Raji (cell line): ENCODE measurements at regions not wholly inside any gene's neighbourhood (a gene's known extent, or its start where the extent isn't known, plus 50 kb on each side); places are given as distances from the start of the nearest gene placed in this dataset.

Experiments
- POLR2A ChIP-seq: IDR thresholded peaks from 2 replicates; pipeline ENCODE4 v1.6.1; 2011; ENCODE audit warnings: low read depth, low read length, control low read depth; ENCODE audit not compliant: insufficient read depth

DNA sequence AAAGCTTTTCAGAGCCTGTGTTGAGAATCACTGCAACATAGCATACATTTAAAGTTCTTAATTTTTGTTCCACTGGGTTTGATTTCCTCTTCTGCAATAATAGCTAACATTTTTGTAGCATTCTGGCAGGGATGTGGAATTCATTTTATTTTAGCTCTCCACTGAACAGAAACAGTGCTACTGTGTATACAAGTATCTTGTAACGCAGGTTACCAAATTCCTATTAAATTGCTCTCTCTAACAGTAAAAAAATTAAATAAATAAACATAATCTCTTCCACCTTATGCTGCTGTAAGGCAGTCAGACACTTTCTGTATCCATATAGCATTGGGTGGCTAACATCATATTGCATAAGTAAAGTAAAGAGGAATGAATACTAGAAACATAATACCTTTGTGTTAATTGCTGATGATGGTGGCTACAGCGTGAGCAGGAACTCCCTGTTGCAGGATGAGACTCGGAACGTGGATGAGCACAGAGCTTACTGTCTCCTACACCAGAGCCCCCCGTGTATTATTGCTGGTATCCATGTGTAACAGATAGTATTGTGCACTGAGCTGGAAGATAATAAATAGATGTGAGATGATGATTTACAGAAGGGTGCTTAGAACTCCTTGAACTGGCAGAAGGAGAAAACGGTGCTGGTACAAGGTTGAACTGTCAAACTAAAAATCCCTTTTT is 276.9 kb upstream of the SNX7 start:
- TF ChIP-seq POLR2A = no peak

DNA sequence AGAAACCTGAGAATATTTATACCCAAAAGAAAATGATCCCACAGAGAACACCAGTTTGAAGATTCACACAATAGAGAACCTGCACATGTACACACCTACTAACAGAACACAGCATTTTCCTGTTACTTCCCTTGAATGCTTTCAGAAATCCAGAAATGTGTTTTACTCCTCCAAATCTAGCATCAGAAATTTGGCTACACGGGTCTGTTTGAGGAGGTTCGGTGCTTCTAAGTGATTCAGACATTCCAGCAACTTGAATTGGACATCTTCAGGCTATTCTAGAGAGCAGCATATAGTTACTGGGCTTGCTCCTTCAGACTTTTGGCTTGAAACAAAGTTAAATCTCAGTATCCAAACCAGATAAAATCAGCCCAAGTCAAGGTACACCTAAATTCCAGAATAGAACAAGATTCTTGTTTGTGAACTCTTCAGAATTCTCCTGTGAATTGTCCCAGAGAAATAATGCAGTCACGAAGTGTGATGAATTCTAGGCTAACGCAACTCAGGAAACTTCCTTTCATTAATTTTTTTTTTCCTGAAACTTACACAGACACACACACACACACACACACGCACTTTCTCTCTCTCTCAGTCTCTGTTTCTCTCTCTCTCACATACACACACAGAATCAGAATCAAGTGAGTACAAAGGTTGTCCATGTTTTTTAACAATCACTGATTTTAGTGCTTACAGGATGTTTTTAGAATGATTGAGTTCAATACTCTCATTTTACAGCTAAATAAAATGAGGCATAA is 278.4 kb upstream of the SNX7 start:
- TF ChIP-seq POLR2A = no peak

DNA sequence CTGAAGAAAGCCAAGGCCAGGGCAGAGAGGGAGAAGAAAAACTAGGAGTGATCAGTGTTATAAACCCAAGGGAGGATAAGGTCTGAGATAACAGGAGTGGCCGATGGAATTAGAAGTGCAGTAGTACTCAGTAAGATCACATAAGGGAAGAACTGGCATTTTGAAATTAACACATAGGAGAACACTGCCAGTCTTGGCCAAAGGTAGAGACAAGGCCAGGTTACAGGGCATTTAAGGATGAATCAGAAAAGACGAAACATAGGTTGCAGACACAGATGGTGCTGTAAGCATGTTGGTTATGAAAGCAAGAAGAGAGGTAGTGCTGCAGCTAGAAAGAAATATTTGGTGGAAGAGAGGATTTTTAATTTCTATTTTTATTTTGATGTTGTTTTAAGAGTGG is 278.9 kb upstream of the SNX7 start:
- no peak for TF ChIP-seq POLR2A

DNA sequence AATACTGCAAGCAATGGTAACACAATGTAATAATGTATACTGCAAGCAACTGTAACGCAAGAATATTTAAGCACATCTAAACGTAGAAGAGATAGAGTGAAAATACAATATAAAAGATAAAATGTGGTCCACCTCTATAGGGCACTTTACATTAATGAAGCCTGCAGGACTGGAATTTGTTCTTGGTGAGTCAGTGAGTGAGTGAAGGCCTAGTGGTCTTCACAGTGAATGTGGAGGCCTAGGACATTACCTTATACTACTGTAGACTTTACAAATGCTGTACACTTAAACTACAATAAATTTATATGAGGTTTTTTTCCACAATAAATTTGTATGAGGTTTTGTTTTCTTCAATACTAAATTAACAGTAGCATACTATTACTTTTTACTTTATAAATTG is 287.4 kb upstream of the SNX7 start:
- no peak for TF ChIP-seq POLR2A

DNA sequence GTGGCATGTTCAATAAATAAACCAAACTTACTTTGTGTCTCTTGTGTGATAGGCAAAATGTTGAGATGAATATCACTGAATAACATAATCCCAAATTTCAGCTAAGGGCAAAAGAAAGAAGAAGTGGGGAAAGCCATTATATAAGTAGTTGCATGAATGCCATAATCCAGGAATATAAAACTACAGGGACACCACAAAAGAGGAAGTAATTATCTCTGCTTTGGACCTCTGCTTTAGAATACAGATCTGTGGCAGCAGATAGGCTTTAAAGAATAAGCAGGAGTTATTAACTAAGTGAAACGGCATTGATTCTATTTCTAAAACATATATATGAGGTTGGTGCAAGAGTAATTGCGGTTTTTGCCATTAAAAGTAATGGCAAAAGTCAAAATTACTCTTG is 288.5 kb upstream of the SNX7 start:
- no peak for TF ChIP-seq POLR2A

DNA sequence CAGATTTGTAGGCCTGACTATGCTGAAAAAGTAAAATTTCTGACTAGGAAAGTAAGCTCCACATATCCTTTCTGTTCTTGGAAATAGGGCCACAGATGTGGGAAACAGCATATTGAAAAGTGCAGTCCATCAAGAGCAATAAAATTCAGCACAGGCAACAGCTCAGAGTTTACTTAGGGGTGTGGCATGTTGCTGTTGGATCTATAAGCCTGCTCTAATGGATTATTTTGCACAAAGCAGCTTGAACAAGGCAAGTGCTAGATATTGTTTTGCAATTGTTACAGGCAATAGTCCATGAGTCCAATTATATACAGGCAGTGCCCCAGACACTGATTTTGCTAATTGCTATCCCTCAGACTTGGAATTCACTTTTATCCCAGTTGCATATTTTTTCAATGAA is 289.8 kb upstream of the SNX7 start:
- TF ChIP-seq POLR2A = no peak

DNA sequence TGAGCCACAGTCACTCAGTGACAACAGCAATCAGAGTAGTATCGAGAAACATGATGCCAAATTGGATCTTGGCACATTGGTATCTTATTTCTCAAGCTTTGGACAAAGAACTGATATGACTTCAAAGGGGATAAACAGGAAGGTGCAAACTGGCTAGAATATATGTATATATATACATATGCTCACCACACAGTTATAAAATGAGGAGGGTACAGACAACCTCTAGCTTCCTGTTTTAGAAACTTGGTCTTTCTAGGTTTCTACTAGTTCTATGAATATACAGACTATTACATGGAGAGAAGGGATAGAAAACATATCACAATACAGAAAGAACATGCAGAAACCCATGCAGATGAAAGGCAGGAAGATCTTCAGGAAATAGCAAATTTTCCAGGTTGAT is 292.1 kb upstream of the SNX7 start:
- TF ChIP-seq POLR2A = no peak

DNA sequence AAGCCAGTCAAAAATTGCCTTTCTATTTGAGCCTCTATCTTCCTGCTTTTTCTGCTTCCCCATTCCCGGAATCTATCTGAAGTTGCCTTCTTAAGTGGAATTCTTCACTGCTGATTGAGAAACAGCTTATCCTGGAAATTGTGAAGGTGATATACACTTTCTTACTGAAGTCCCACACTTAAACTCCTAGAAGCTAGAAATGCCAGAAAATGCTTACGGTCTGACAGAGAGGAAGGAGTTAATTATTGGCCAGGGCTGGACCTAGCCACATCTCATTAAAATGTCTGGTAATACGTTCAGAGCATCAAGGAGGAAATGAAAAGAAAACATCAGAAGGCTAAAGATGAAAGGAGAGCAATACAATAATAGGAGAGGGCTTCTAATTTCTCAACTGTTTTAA is 292.5 kb upstream of the SNX7 start:
- no peak for TF ChIP-seq POLR2A

DNA sequence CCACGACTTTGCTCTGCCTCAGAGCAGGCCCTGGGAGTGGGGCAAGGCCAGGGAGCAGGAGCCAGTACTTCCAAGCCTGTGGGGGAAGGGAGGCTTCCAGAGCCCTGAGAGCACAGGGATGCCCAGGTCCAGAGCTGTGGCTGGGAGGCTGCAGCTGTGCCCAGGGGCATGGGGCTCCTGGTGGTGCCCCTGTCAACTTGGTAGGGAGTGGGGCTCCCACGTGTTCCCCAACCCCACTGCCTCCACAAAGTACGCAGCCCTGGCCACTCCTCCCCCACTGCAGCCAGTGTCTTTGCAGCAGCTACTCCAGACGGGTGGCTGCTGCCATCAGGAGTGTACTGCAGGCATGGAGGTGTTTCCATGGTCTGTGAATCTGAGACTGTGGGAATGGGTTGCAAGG is 294.1 kb upstream of the SNX7 start:
- no peak for TF ChIP-seq POLR2A

DNA sequence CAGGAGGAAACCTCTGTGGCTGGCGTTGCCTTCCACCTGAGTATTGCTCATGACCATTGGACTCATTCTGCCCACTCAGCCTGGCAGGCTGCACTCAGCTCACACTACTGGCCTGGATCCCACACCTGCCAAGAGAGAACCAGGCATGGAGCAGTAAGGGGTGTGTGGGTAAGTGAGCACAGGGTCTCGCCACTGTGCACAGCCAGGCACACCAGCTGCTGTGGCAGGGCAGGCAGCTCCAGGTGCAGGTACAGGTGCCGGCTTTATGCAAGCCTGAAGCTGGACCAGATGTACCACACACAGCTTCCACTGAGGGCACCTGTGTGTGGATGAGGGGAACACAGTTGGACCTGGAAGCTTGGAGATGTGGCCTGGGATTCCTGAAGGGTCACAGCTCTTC is 295.2 kb upstream of the SNX7 start:
- no peak for TF ChIP-seq POLR2A

DNA sequence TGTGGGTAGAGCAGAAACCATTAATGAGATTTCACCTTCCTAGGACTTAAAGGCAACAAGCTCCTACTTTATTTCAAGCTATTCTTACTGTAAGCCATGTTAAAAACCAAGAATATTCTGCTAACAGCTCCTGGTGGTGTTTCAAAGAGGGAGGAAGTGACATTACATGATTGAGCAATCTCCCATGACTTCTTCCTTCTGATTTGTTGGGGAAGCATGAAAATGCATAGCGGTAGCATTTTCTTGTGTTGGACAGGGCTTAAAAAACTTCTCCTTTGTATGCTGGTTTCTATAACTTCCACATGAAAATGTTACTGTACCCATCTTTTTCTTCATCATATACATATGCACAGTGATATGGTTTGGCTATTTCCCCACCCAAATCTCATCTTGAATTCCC is 297.0 kb upstream of the SNX7 start:
- TF ChIP-seq POLR2A = no peak

DNA sequence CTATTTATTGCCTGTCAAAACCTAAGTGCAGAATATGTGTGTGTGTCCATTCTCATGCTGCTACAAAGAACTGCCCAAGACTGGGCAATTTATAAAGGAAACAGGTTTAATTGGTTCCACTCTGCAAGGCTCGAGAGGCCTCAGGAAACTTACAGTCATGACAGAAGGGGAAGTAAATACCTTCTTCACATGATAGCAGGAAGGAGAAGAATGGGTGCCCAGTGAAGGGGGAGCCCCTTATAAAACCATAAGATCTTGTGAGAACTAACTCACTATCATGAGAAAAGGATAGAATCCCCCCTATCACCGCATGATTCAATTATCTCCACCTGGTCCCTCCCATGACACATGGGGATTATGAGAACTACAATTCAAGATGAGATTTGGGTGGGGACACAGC is 300.7 kb upstream of the SNX7 start:
- no peak for TF ChIP-seq POLR2A

DNA sequence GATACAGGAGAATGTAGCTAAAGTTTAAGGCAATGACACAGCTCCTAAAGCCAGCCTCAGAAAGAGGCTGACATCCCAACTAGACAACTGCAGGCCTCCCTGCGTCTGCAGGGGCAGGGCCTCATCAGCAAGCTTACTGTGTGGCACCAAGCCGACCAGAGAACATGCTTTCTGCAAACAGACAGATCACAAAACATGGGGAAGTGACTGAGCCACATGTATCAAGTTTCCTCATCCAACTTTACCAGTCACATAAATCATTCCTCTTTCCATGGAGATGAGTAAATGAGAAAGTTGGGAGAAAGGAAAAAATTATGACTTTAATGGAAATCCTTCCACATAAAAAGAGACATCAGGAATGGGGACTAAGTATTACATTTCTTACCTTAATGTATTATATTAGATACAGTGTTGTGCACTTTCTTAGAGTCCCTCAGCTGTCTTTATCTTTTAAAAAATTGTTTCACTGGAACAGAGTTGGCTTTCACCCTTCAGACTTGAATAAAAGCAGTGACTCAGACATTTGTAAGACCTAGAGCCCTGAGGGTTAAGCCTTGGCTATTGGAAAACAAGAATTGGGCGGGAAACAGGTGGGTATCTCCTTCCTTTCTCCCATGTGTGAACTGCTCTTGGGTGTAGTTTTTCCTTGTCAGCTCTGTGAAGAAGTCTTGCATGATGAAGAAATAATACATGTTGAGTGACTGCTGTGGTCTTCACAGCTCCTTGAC is 305.7 kb upstream of the SNX7 start:
- no peak for TF ChIP-seq POLR2A

DNA sequence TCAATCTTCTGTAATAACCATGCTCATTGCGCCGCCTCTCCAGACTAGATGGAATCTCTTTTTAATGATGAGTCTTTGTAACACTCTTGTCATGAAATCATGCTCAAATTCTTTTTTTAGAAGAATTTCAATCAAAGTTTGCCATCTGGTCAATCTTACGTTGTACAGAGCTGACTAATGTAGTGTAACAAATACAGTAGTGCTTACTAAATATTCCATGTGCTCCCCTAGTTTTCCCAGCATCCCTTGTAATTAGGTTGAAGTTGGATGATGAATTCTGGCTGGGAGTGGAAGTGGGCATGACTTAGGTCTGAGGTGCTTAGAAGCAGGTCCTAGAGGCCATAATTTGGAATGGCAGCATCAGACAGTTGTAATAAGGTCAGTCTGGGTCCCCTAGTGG is 309.1 kb upstream of the SNX7 start:
- TF ChIP-seq POLR2A = no peak

DNA sequence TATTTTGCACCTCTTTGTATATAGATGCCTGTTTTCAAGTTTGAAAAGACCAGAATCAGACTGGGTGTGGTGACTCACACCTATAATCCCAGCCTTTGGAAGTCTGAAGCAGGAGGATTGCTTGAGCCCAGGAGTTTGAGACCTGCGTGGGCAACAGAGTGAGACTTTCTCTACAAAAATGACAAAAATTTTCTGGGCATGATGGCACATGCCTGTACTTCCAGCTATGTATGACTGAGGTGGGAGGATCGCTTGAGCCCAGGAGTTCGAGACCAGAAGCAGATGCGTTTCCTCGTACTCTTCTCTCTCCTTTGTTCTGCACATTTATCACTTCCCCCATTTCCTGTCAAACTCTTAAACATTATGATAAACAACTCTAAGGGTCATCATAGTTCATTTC is 310.0 kb upstream of the SNX7 start:
- no peak for TF ChIP-seq POLR2A

DNA sequence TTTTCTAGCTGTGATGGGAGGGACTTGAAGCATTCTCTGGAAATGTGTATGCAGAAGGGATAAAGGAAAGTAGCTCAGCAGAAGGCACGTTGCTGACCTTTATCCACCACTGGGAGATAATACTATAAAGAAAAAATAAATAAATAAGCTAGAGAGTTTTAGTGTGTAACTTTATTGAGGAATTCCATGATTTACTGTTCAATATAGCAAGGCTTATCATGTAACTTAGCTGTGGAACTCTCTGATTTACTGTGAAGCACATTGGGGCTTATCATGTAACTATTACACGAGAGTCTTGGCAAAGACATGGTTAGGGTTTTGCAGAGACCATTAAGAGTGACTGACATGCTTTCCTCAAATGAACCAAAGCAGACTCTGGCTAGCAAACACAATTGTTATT is 316.1 kb upstream of the SNX7 start:
- TF ChIP-seq POLR2A = no peak
